Activated CD8-positive, alpha-beta memory T cell treated with anti-CD3 and anti-CD28 coated beads for 36 hours (primary cell): ENCODE measurements at regions not wholly inside any gene's neighbourhood (a gene's known extent, or its start where the extent isn't known, plus 50 kb on each side); places are given as distances from the start of the nearest gene placed in this dataset.
"Not testable (repeated sequence)": the region's sequence is repeated elsewhere in the genome, so short reads cannot be mapped to it uniquely, and the experiment has no call there.

Source experiments
- CTCF ChIA-PET: fragments of 350-600 bp; sonication (Branson Sonifier 250); formaldehyde crosslinking; loops from one replicate; lab custom pipeline; 2021; ENCODE audit warnings: antibody characterized with exemption; lab: Charles Lee
- POLR2A ChIA-PET: fragments of 350-600 bp; sonication (Branson Sonifier 250); formaldehyde crosslinking; loops from one replicate; lab custom pipeline; 2021; ENCODE audit warnings: antibody characterized with exemption; lab: Charles Lee

- ChIA-PET CTCF (no interaction called here), POLR2A (no interaction called here)
Observed at GRCh38 chr5:110262749-110263148, 463.7 kb downstream of the TMEM232 start.

- CTCF ChIA-PET = no interaction called here
- POLR2A ChIA-PET = no interaction called here
Observed at GRCh38 chr5:110264661-110265060, 461.8 kb downstream of the TMEM232 start.

DNA sequence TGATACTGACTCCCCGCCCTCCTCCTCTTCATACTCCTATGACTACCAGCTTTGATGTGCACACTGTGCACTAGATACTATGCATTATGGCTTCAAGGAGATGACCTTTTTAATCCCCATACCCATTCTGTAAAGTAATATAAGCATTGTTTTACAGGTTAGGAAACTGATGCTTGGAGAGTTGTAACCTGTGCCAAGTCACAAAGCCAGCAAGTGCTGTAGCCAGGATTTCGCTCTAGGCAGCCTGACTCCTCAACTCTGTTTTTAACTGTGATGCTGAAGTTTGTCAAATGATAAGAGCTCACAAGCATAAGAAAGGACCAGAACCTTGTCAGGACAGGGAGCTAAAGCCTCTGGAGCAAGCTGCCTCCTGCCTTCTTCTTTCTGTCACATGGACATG, 461.3 kb downstream of the TMEM232 start:
- ChIA-PET CTCF (no interaction called here), POLR2A (no interaction called here)

- ChIA-PET CTCF (no interaction called here), POLR2A (no interaction called here)
Observed at GRCh38 chr5:110267714-110268113, 458.8 kb downstream of the TMEM232 start.

GRCh38 chr5:110268283-110268682, 458.2 kb downstream of the TMEM232 start:
- POLR2A ChIA-PET = no interaction called here
- CTCF ChIA-PET = no interaction called here

GRCh38 chr5:110268985-110269384, 457.5 kb downstream of the TMEM232 start:
- POLR2A ChIA-PET = no interaction called here
- CTCF ChIA-PET = no interaction called here

GRCh38 chr5:110269478-110270142, 456.9 kb downstream of the TMEM232 start:
- ChIA-PET POLR2A (no interaction called here), CTCF (no interaction called here)

- CTCF ChIA-PET = no interaction called here
- POLR2A ChIA-PET = no interaction called here
Observed at GRCh38 chr5:110275878-110276277, 450.6 kb downstream of the TMEM232 start.

DNA sequence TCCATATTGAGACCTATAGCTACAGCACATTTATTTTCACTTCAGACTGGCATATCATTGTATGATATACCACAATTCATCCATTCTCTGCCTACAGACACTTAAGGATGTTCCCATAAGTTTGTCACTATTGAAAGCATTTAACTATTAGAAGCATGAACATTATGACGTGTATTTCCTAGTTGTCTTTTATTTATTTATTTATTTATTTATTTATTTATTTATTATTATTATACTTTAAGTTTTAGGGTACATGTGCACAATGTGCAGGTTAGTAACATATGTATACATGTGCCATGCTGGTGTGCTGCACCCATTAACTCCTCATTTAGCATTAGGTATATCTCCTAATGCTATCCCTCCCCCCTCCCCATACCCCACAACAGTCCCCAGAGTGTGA, 448.0 kb downstream of the TMEM232 start:
- POLR2A ChIA-PET, CTCF ChIA-PET: not testable (repeated sequence)

- CTCF ChIA-PET, POLR2A ChIA-PET: not testable (repeated sequence)
Observed at GRCh38 chr5:110284121-110284520, 442.4 kb downstream of the TMEM232 start.

DNA sequence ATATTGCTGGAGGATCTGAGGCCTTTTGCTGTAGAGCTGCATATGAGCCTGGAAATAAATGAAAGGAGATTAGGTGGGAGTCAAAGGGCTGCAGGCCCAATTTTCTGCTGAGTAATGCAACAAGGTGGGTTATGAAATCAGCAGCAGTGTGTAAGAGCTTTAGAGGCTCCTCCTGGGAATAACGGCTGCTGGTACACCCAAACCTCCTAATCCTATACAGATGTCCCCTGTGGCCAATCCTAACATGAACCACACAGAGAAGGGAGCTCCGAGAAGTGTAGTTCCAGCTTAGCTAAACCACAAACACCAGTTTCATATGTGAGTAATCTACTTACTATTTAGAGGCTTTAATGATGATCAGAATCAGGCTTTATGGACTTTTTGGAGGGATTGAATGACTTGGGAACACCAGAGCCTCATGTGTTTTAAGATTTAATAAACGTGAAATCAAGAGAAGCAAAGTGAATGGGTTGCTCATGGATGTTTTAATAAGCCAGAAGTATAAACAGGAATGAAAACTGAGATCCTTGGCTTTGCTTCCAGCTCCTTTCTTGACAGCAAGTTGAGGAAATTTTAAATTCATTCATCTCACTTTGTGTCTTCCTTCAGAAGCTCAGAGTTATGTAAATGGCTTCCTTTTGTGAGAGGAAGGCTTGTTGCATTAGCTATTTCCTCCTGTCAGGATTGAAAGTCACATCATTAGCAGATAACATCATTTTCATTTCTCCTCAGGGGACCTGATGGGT, 437.5 kb downstream of the TMEM232 start:
- ChIA-PET POLR2A (no interaction called here), CTCF (no interaction called here)

DNA sequence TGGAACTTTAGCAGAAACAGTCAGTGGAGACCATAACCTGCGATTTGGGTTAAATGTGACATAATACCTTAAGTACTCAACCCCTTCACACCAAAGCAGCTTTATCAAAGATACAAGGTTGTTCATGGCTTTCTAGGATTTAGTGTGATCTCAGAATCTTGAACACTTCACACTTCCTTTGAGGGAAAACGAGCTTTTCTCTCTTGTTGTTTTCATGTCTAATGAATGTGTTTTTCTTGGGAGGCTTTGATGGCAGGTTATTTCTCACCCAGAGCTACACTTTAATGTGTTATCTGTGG, 437.0 kb downstream of the TMEM232 start:
- POLR2A ChIA-PET = no interaction called here

DNA sequence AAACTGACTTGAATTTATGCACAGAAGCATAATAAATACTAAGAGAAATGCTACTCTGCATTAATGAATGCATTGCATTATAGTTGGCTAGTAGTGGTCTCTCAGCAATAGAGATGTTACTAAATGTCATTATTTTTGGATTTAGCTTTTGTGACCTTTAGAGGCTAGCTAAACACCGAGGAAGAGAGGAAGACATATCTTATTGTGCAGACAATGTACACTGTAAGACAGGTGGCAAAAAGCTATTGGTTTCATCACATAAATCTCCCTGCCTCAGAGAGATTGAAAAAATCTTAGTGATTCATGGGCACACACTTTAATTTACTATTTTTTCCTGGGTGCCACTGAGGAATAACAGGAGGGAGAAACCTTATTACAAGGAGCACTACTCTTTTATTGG, 435.9 kb downstream of the TMEM232 start:
- POLR2A ChIA-PET = no interaction called here
- CTCF ChIA-PET = no interaction called here

More for the DNA sequence above, 437.0 kb downstream of the TMEM232 start:
- CTCF ChIA-PET = no interaction called here

GRCh38 chr5:110294281-110294680, 432.2 kb downstream of the TMEM232 start:
- ChIA-PET CTCF (no interaction called here), POLR2A (no interaction called here)

- POLR2A ChIA-PET = no interaction called here
- CTCF ChIA-PET = interaction anchor here (1.6 kb wide), 1 partner anchor 10 kb away, joined by 3 read pairs; no protein-coding TSS in a partner anchor
Observed at GRCh38 chr5:110297152-110297670, 429.3 kb downstream of the TMEM232 start.

DNA sequence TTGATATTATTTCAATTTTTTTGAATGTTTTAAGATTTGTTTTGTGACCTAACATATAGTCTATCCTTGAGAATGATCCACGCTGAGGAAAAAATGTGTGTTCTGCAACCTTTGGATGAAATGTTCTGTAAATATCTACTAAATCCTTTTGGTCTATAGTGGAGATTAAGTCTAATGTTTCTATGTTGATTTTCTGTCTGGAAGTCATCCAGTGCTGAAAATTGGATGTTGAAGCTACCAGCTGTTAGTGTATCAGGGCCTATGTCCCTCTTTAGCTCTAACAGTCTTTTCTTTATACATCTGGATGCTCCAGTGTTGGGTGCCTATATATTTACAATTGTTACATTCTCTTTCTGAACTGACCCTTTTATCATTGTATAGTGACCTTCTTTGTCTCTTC, 422.3 kb downstream of the TMEM232 start:
- ChIA-PET POLR2A (no interaction called here), CTCF (no interaction called here)

DNA sequence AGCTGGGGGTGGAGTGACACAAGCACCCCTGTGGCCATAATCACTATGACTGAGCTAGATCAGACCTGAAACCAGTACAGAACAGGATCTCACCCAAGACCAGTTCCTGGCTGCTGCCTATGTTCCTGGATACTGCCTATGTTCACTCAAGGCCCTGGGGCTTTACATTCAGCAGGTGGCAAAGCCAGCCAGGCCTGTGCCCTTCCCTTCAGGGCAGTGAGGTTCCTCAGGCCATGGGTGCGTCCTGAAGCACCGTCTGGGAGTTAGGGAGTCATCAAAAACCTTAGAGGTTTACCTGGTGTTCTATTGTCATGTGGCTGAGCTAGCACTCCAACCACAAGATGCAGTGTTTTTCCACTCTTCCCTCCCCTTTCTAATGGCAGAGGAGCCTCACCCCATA, 419.8 kb downstream of the TMEM232 start:
- POLR2A ChIA-PET = no interaction called here
- CTCF ChIA-PET = interaction anchor here (0.9 kb wide), 1 partner anchor 10 kb away, joined by 3 read pairs; no protein-coding TSS in a partner anchor

DNA sequence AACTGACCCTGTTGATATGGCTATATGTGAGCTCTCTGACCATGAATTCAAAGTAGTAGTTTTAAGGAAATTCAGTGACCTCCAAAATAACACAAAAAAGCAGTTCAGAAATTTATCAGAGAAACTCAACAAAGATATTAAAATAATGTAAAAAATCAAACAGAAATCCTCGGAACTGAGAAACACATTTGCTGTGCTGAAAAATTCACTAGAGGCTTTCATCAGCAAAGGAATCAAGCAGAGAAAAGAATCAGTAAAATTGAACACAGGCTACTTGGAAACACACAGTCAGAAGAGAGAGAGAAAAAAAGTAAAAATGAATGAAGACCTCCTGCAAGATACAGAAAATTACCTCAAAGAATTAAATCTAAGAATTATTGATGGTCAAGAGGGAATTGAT, 417.2 kb downstream of the TMEM232 start:
- CTCF ChIA-PET = no interaction called here
- POLR2A ChIA-PET = no interaction called here

GRCh38 chr5:110316566-110316965, 409.9 kb downstream of the TMEM232 start:
- POLR2A ChIA-PET, CTCF ChIA-PET: not testable (repeated sequence)

DNA sequence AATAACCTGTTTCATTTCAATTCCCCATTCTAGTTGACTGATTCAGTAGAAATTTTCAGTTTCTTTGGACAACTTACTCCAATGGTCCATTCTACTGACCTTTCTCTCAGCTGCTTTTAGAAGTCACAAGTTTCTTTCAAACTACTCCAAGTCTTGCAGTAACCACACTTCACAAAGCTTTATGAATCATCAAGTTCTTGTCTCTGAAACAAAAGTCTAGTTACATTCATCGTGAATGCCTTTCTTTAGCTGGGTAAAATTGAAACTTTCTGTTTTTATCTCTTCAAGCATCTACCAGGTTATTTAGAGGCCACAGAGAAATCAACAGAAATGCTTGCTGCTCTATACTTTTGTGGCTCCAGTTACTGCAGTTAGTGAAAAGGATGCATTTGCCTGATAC, 405.4 kb downstream of the TMEM232 start:
- POLR2A ChIA-PET = no interaction called here

GRCh38 chr5:110323357-110323756, 403.1 kb downstream of the TMEM232 start:
- POLR2A ChIA-PET = no interaction called here
- CTCF ChIA-PET = no interaction called here

More for the DNA sequence above, 405.4 kb downstream of the TMEM232 start:
- CTCF ChIA-PET = no interaction called here
